OCI-LY7 (cell line): ENCODE measurements at regions not wholly inside any gene's neighbourhood (a gene's known extent, or its start where the extent isn't known, plus 50 kb on each side); places are given as distances from the start of the nearest gene placed in this dataset.

Source experiments
- BruUV-seq: library from RNA; stranded (reverse); fragments of 400-500 nt; replicated peaks from 2 replicates; lab custom pipeline; 2021; lab: Mats Ljungman, UMichigan
- CTCF ChIA-PET: fragments of 300-600 bp; sonication (Branson Sonifier 250); formaldehyde crosslinking; loops from one replicate; lab custom pipeline; 2022; ENCODE audit warnings: antibody characterized with exemption; ENCODE audit not compliant: unreplicated experiment; lab: Charles Lee
- POLR2A ChIA-PET: fragments of 300-600 bp; sonication (Branson Sonifier 250); formaldehyde crosslinking; loops from one replicate; lab custom pipeline; 2022; ENCODE audit warnings: antibody characterized with exemption; lab: Charles Lee
- DNase-seq: peaks from one replicate; pipeline ENCODE4 v3.0.0-alpha.2; 2015; ENCODE audit warnings: low spot score
- H2AFZ ChIP-seq: fragments of 200-600 bp; sonication (generic), shearing (Covaris generic); 2 replicates; pipeline ENCODE4 v1.6.1; 2014; ENCODE audit warnings: mild to moderate bottlenecking, antibody characterized with exemption, low read length, moderate library complexity
- H3K27ac ChIP-seq: fragments of 200-600 bp; sonication (generic); 2 replicates; pipeline ENCODE4 v1.5.1; 2014; ENCODE audit warnings: mixed run types, low read depth, mild to moderate bottlenecking, moderate library complexity, low read length, inconsistent platforms; ENCODE audit not compliant: poor library complexity, severe bottlenecking
- H3K36me3 ChIP-seq: fragments of 200-600 bp; sonication (generic); 2 replicates; pipeline ENCODE4 v1.6.1; 2014; ENCODE audit warnings: mild to moderate bottlenecking, antibody characterized with exemption, low read length, moderate library complexity, mixed read lengths; ENCODE audit not compliant: insufficient read depth
- H3K4me1 ChIP-seq: fragments of 200-600 bp; sonication (generic); 2 replicates; pipeline ENCODE4 v1.5.1; 2014; ENCODE audit warnings: mild to moderate bottlenecking, low read length; ENCODE audit not compliant: insufficient read depth, poor library complexity, severe bottlenecking
- H3K4me2 ChIP-seq: fragments of 200-600 bp; sonication (generic); 2 replicates; pipeline ENCODE4 v1.6.1; 2014; ENCODE audit warnings: mild to moderate bottlenecking, low read length
- H3K4me3 ChIP-seq: fragments of 200-600 bp; sonication (generic); 2 replicates; pipeline ENCODE4 v1.5.1; 2014; ENCODE audit warnings: mild to moderate bottlenecking, low read depth, low read length; ENCODE audit not compliant: poor library complexity, severe bottlenecking
- H3K79me2 ChIP-seq: fragments of 200-600 bp; sonication (generic); 2 replicates; pipeline ENCODE4 v1.6.1; 2016; ENCODE audit warnings: low read depth, mild to moderate bottlenecking, low read length, moderate library complexity, mixed read lengths; ENCODE audit not compliant: insufficient read depth
- H3K9me2 ChIP-seq: fragments of 200-600 bp; sonication (generic); 2 replicates; pipeline ENCODE4 v1.6.1; 2016; ENCODE audit warnings: mild to moderate bottlenecking, low read length, mixed read lengths; ENCODE audit not compliant: insufficient read depth
- H3K9me3 ChIP-seq: fragments of 200-600 bp; sonication (generic); 2 replicates; pipeline ENCODE4 v1.6.1; 2014; ENCODE audit warnings: mild to moderate bottlenecking, mixed run types, low read length, mixed read lengths
- H4K20me1 ChIP-seq: fragments of 200-600 bp; sonication (generic); 2 replicates; pipeline ENCODE4 v1.6.1; 2014; ENCODE audit warnings: mild to moderate bottlenecking, antibody characterized with exemption, low read length, moderate library complexity, mixed read lengths; ENCODE audit not compliant: insufficient read depth
- CTCF ChIP-seq: fragments of 200-600 bp; sonication (generic); conservative IDR thresholded peaks from 2 replicates; pipeline ENCODE4 v1.5.1; 2014; ENCODE audit warnings: mild to moderate bottlenecking, antibody characterized with exemption, low read length, moderate library complexity, mixed read lengths
- EZH2phosphoT487 ChIP-seq: fragments of 200-600 bp; sonication (generic); IDR thresholded peaks from 2 replicates; pipeline ENCODE4 v1.6.1; 2018; ENCODE audit warnings: low read depth, borderline replicate concordance, mild to moderate bottlenecking, mixed run types, antibody characterized with exemption, low read length, moderate library complexity, mixed read lengths
- intact Hi-C: fragments of 100-400 bp; cut with micrococcal nuclease; formaldehyde crosslinking; loops from one replicate; pipeline ENCODE4 v1.10.0; 2022; ENCODE audit not compliant: unreplicated experiment

GRCh38 chr7:119802147-119802546 lies 470.8 kb upstream of the KCND2 start:
- Histone ChIP-seq H3K79me2 (no peaks in the 10 kb centered on the region), H2AFZ (no peak overlapping the region), H3K36me3 (no peaks in the 10 kb centered on the region), H3K4me2 (no peak overlapping the region), H3K27ac (no peak overlapping the region), H3K9me3 (no peaks in the 10 kb centered on the region), H3K4me3 (no peak overlapping the region), H3K9me2 (no peaks in the 10 kb centered on the region), H3K4me1 (no peaks in the 10 kb centered on the region), H4K20me1 (no peaks in the 10 kb centered on the region)
- BruUV-seq = no TSS peak
- DNase-seq = no peak
- ChIA-PET CTCF (no interaction called here), POLR2A (interaction anchor here (0.7 kb wide), 1 partner anchor 286 kb away, joined by 3 read pairs; no protein-coding TSS in a partner anchor)
- TF ChIP-seq CTCF (no peak), EZH2phosphoT487 (no peak)
- intact Hi-C loops = no loop called here

- H3K4me3 ChIP-seq = no peak overlapping the region
- no peak overlapping the region for H3K4me2 ChIP-seq
- intact Hi-C loops = no loop called here
- no peak overlapping the region for H3K27ac ChIP-seq
- no TSS peak for BruUV-seq
- no peaks in the 10 kb centered on the region for H3K79me2 ChIP-seq
- H3K36me3 ChIP-seq = no peaks in the 10 kb centered on the region
- no peaks in the 10 kb centered on the region for H4K20me1 ChIP-seq
- H3K9me2 ChIP-seq = no peaks in the 10 kb centered on the region
- ChIA-PET CTCF (no interaction called here), POLR2A (no interaction called here)
- TF ChIP-seq EZH2phosphoT487 (no peak), CTCF (no peak)
- no peaks in the 10 kb centered on the region for H3K9me3 ChIP-seq
- no peak overlapping the region for H2AFZ ChIP-seq
- H3K4me1 ChIP-seq = no peaks in the 10 kb centered on the region
- no peak for DNase-seq
Observed at GRCh38 chr7:119825091-119825655, 447.8 kb upstream of the KCND2 start.

- BruUV-seq = no TSS peak
Observed at GRCh38 chr7:119826547-119826946, 446.4 kb upstream of the KCND2 start.

More at GRCh38 chr7:119826547-119826946, 446.4 kb upstream of the KCND2 start:
- POLR2A ChIA-PET = no interaction called here
- DNase-seq = no peak
- CTCF ChIA-PET = no interaction called here
- Histone ChIP-seq H3K9me3 (no peaks in the 10 kb centered on the region), H3K4me1 (no peaks in the 10 kb centered on the region), H3K4me2 (no peak overlapping the region), H3K4me3 (no peak overlapping the region), H3K36me3 (no peaks in the 10 kb centered on the region), H3K9me2 (no peaks in the 10 kb centered on the region), H3K79me2 (no peaks in the 10 kb centered on the region), H4K20me1 (no peaks in the 10 kb centered on the region), H3K27ac (no peak overlapping the region), H2AFZ (no peak overlapping the region)
- intact Hi-C loops = no loop called here
- TF ChIP-seq EZH2phosphoT487 (no peak), CTCF (no peak)
